ENCODE measurements at regions not wholly inside any gene's neighbourhood (a gene's known extent, or its start where the extent isn't known, plus 50 kb on each side); places are given as distances from the start of the nearest gene placed in this dataset.

- Histone ChIP-seq H3K4me3 (ENCODE audit: low read depth, low read length) (no peak overlapping the region), H3K27ac (ENCODE audit: low read depth) (no peak overlapping the region), H3K36me3 (ENCODE audit: insufficient read depth) (no peaks in the 10 kb centered on the region), H3K4me1 (ENCODE audit: insufficient read depth) (no peaks in the 10 kb centered on the region)
- WGBS: 42% methylated on average over 11 of the region's 11 CpGs
- DNase-seq (ENCODE audit: extremely low spot score): no peak
Observed at GRCh38 chr16:54506741-54507500, 220.3 kb upstream of the IRX3 start.

GRCh38 chr16:54506214-54506580 lies 219.6 kb upstream of the IRX3 start:
- WGBS: 65% methylated on average over 8 of the region's 8 CpGs
- H3K4me1 ChIP-seq (ENCODE audit: insufficient read depth): no peaks in the 10 kb centered on the region
- DNase-seq (ENCODE audit: extremely low spot score): no peak
- H3K27ac ChIP-seq (ENCODE audit: low read depth): no peak overlapping the region
- H3K36me3 ChIP-seq (ENCODE audit: insufficient read depth): no peaks in the 10 kb centered on the region
- H3K4me3 ChIP-seq (ENCODE audit: low read depth, low read length): no peak overlapping the region

- H3K36me3 ChIP-seq (ENCODE audit: insufficient read depth): no peaks in the 10 kb centered on the region
- DNase-seq (ENCODE audit: extremely low spot score): no peak
- no peaks in the 10 kb centered on the region for H3K4me1 ChIP-seq (ENCODE audit: insufficient read depth)
- H3K4me3 ChIP-seq (ENCODE audit: low read depth, low read length): no peak overlapping the region
- no peak overlapping the region for H3K27ac ChIP-seq (ENCODE audit: low read depth)
- 59% methylated on average over 10 of the region's 10 CpGs for WGBS
Observed at GRCh38 chr16:54505549-54506213, 219.1 kb upstream of the IRX3 start.

GRCh38 chr16:54504372-54504771 lies 217.8 kb upstream of the IRX3 start:
- DNase-seq (ENCODE audit: extremely low spot score): no peak
- 43% methylated on average over 12 of the region's 12 CpGs for WGBS

GRCh38 chr16:54503856-54504219 lies 217.3 kb upstream of the IRX3 start:
- Histone ChIP-seq H3K36me3 (ENCODE audit: insufficient read depth) (no peaks in the 10 kb centered on the region), H3K4me3 (ENCODE audit: low read depth, low read length) (no peak overlapping the region), H3K4me1 (ENCODE audit: insufficient read depth) (no peaks in the 10 kb centered on the region), H3K27ac (ENCODE audit: low read depth) (no peak overlapping the region)
- DNase-seq (ENCODE audit: extremely low spot score): no peak
- WGBS: 43% methylated on average over 2 of the region's 2 CpGs

More at GRCh38 chr16:54504372-54504771, 217.8 kb upstream of the IRX3 start:
- no peaks in the 10 kb centered on the region for H3K4me1 ChIP-seq (ENCODE audit: insufficient read depth)
- no peaks in the 10 kb centered on the region for H3K36me3 ChIP-seq (ENCODE audit: insufficient read depth)
- no peak overlapping the region for H3K27ac ChIP-seq (ENCODE audit: low read depth)
- H3K4me3 ChIP-seq (ENCODE audit: low read depth, low read length): no peak overlapping the region

- no peak for DNase-seq (ENCODE audit: extremely low spot score)
- no peaks in the 10 kb centered on the region for H3K36me3 ChIP-seq (ENCODE audit: insufficient read depth)
- H3K4me1 ChIP-seq (ENCODE audit: insufficient read depth): no peaks in the 10 kb centered on the region
- no peak overlapping the region for H3K27ac ChIP-seq (ENCODE audit: low read depth)
- no peak overlapping the region for H3K4me3 ChIP-seq (ENCODE audit: low read depth, low read length)
- WGBS: 36% methylated on average over 9 of the region's 9 CpGs
Observed at GRCh38 chr16:54503011-54503855, 216.6 kb upstream of the IRX3 start.

GRCh38 chr16:54501797-54502196 lies 215.2 kb upstream of the IRX3 start:
- no peak overlapping the region for H3K27ac ChIP-seq (ENCODE audit: low read depth)

GRCh38 chr16:54493594-54493993 lies 207.0 kb upstream of the IRX3 start:
- no peaks in the 10 kb centered on the region for H3K36me3 ChIP-seq (ENCODE audit: insufficient read depth)
- H3K4me1 ChIP-seq (ENCODE audit: insufficient read depth): no peaks in the 10 kb centered on the region
- 70% methylated on average over 3 of the region's 3 CpGs for WGBS
- no peak for DNase-seq (ENCODE audit: extremely low spot score)
- H3K27ac ChIP-seq (ENCODE audit: low read depth): no peak overlapping the region
- no peak overlapping the region for H3K4me3 ChIP-seq (ENCODE audit: low read depth, low read length)

More at GRCh38 chr16:54501797-54502196, 215.2 kb upstream of the IRX3 start:
- Histone ChIP-seq H3K4me1 (ENCODE audit: insufficient read depth) (no peaks in the 10 kb centered on the region), H3K36me3 (ENCODE audit: insufficient read depth) (no peaks in the 10 kb centered on the region), H3K4me3 (ENCODE audit: low read depth, low read length) (no peak overlapping the region)
- 83% methylated on average over 1 of the region's 1 CpG for WGBS
- no peak for DNase-seq (ENCODE audit: extremely low spot score)

- H3K4me3 ChIP-seq (ENCODE audit: low read depth, low read length): no peak overlapping the region
- WGBS: 58% methylated on average over 2 of the region's 2 CpGs
- H3K4me1 ChIP-seq (ENCODE audit: insufficient read depth): no peaks in the 10 kb centered on the region
Observed at GRCh38 chr16:54493061-54493460, 206.5 kb upstream of the IRX3 start.

GRCh38 chr16:54490112-54490488 lies 203.5 kb upstream of the IRX3 start:
- H3K4me1 ChIP-seq (ENCODE audit: insufficient read depth): no peaks in the 10 kb centered on the region
- H3K27ac ChIP-seq (ENCODE audit: low read depth): no peak overlapping the region
- WGBS: 83% methylated on average over 2 of the region's 2 CpGs
- no peaks in the 10 kb centered on the region for H3K36me3 ChIP-seq (ENCODE audit: insufficient read depth)
- no peak for DNase-seq (ENCODE audit: extremely low spot score)
- H3K4me3 ChIP-seq (ENCODE audit: low read depth, low read length): no peak overlapping the region

More at GRCh38 chr16:54493061-54493460, 206.5 kb upstream of the IRX3 start:
- DNase-seq (ENCODE audit: extremely low spot score): no peak
- Histone ChIP-seq H3K36me3 (ENCODE audit: insufficient read depth) (no peaks in the 10 kb centered on the region), H3K27ac (ENCODE audit: low read depth) (no peak overlapping the region)

GRCh38 chr16:54489225-54490111 lies 202.9 kb upstream of the IRX3 start:
- 46% methylated on average over 11 of the region's 11 CpGs for WGBS
- no peak overlapping the region for H3K27ac ChIP-seq (ENCODE audit: low read depth)
- no peaks in the 10 kb centered on the region for H3K4me1 ChIP-seq (ENCODE audit: insufficient read depth)
- H3K36me3 ChIP-seq (ENCODE audit: insufficient read depth): no peaks in the 10 kb centered on the region
- DNase-seq (ENCODE audit: extremely low spot score): no peak
- H3K4me3 ChIP-seq (ENCODE audit: low read depth, low read length): no peak overlapping the region

GRCh38 chr16:54488729-54489128 lies 202.1 kb upstream of the IRX3 start:
- Histone ChIP-seq H3K36me3 (ENCODE audit: insufficient read depth) (no peaks in the 10 kb centered on the region), H3K4me1 (ENCODE audit: insufficient read depth) (no peaks in the 10 kb centered on the region), H3K27ac (ENCODE audit: low read depth) (no peak overlapping the region), H3K4me3 (ENCODE audit: low read depth, low read length) (no peak overlapping the region)
- WGBS: 76% methylated on average over 3 of the region's 3 CpGs
- DNase-seq (ENCODE audit: extremely low spot score): no peak

- 77% methylated on average over 3 of the region's 3 CpGs for whole genome bisulfite sequencing
- H3K27ac ChIP-seq (ENCODE audit: low read depth): no peak overlapping the region
Observed at GRCh38 chr16:54487933-54488332, 201.3 kb upstream of the IRX3 start.

More at GRCh38 chr16:54487933-54488332, 201.3 kb upstream of the IRX3 start:
- H3K4me3 ChIP-seq (ENCODE audit: low read depth, low read length): no peak overlapping the region
- DNase-seq (ENCODE audit: extremely low spot score): no peak
- H3K36me3 ChIP-seq (ENCODE audit: insufficient read depth): no peaks in the 10 kb centered on the region
- no peaks in the 10 kb centered on the region for H3K4me1 ChIP-seq (ENCODE audit: insufficient read depth)
